Glutamatergic neuron (in vitro differentiated cells): ENCODE measurements at regions not wholly inside any gene's neighbourhood (a gene's known extent, or its start where the extent isn't known, plus 50 kb on each side); places are given as distances from the start of the nearest gene placed in this dataset.

Source experiments
- DNase-seq: peaks from one replicate; pipeline ENCODE4 v3.0.0; 2022
- H3K27ac Mint-ChIP-seq: one replicate; pipeline ENCODE4 v1.8.0; 2020; ENCODE audit warnings: mild to moderate bottlenecking, mixed read lengths, inconsistent platforms; ENCODE audit not compliant: unreplicated experiment
- H3K27me3 Mint-ChIP-seq: one replicate; pipeline ENCODE4 v1.8.0; 2020; ENCODE audit warnings: mild to moderate bottlenecking, moderate library complexity, mixed read lengths, inconsistent platforms; ENCODE audit not compliant: unreplicated experiment
- H3K36me3 Mint-ChIP-seq: one replicate; pipeline ENCODE4 v1.8.0; 2020; ENCODE audit warnings: mild to moderate bottlenecking, mixed read lengths, inconsistent platforms; ENCODE audit not compliant: unreplicated experiment
- H3K4me1 Mint-ChIP-seq: one replicate; pipeline ENCODE4 v1.8.0; 2020; ENCODE audit warnings: mild to moderate bottlenecking, low read depth, mixed read lengths, inconsistent platforms; ENCODE audit not compliant: unreplicated experiment
- H3K4me3 Mint-ChIP-seq: one replicate; pipeline ENCODE4 v1.8.0; 2020; ENCODE audit warnings: mild to moderate bottlenecking, mixed read lengths, inconsistent platforms; ENCODE audit not compliant: unreplicated experiment
- H3K9me3 Mint-ChIP-seq: one replicate; pipeline ENCODE4 v1.8.0; 2020; ENCODE audit warnings: mild to moderate bottlenecking, moderate library complexity, mixed read lengths, inconsistent platforms; ENCODE audit not compliant: unreplicated experiment
- CTCF ChIP-seq: fragments of 200-600 bp; sonication (generic); IDR thresholded peaks from one replicate; pipeline ENCODE4 v1.5.0; 2021; ENCODE audit not compliant: partially characterized antibody, unreplicated experiment

- Mint-ChIP-seq H3K36me3 (peaks cover 20% of the 10 kb centered on the region), H3K27me3 (no peaks in the 10 kb centered on the region), H3K9me3 (peaks cover 2% of the 10 kb centered on the region), H3K4me1 (peaks cover 4% of the 10 kb centered on the region), H3K4me3 (no peak overlapping the region), H3K27ac (no peak overlapping the region)
- no peak for DNase-seq
- TF ChIP-seq CTCF = no peak
Measured at GRCh38 chr11:112637876-112638275, 323.3 kb upstream of the NCAM1 start.

- H3K4me3 Mint-ChIP-seq = no peak overlapping the region
- peaks cover 4% of the 10 kb centered on the region for H3K4me1 Mint-ChIP-seq
- H3K27ac Mint-ChIP-seq = no peak overlapping the region
- TF ChIP-seq CTCF = no peak
- peaks cover 24% of the 10 kb centered on the region for H3K36me3 Mint-ChIP-seq
- no peak for DNase-seq
- peaks cover 3% of the 10 kb centered on the region for H3K9me3 Mint-ChIP-seq
- H3K27me3 Mint-ChIP-seq = no peaks in the 10 kb centered on the region
Measured at GRCh38 chr11:112639469-112639868, 321.8 kb upstream of the NCAM1 start.

GRCh38 chr11:112643416-112643815, 317.8 kb upstream of the NCAM1 start:
- Mint-ChIP-seq H3K27ac (no peak overlapping the region), H3K9me3 (peaks cover 3% of the 10 kb centered on the region), H3K4me1 (no peaks in the 10 kb centered on the region), H3K4me3 (no peak overlapping the region), H3K36me3 (peaks cover 23% of the 10 kb centered on the region), H3K27me3 (no peaks in the 10 kb centered on the region)
- no peak for TF ChIP-seq CTCF
- DNase-seq = no peak

GRCh38 chr11:112644410-112645131, 316.6 kb upstream of the NCAM1 start:
- Mint-ChIP-seq H3K36me3 (peaks cover 14% of the 10 kb centered on the region), H3K4me1 (no peaks in the 10 kb centered on the region), H3K9me3 (peaks cover 3% of the 10 kb centered on the region), H3K27ac (no peak overlapping the region), H3K4me3 (no peak overlapping the region), H3K27me3 (no peaks in the 10 kb centered on the region)
- no peak for TF ChIP-seq CTCF
- DNase-seq = no peak

- no peak for DNase-seq
- no peak overlapping the region for H3K4me3 Mint-ChIP-seq
- no peaks in the 10 kb centered on the region for H3K36me3 Mint-ChIP-seq
- H3K4me1 Mint-ChIP-seq = peaks cover 9% of the 10 kb centered on the region
- no peak overlapping the region for H3K27ac Mint-ChIP-seq
- no peak for TF ChIP-seq CTCF
- H3K9me3 Mint-ChIP-seq = no peaks in the 10 kb centered on the region
- no peaks in the 10 kb centered on the region for H3K27me3 Mint-ChIP-seq
Measured at GRCh38 chr11:112649856-112650255, 311.4 kb upstream of the NCAM1 start.
